Body of pancreas (tissue), 4 donors: ENCODE measurements at regions not wholly inside any gene's neighbourhood (a gene's known extent, or its start where the extent isn't known, plus 50 kb on each side); places are given as distances from the start of the nearest gene placed in this dataset.

Experiments used
- ATAC-seq: fragments of 150-250 bp; one replicate; pipeline ENCODE4 v1.9.1; 2016
- DNase-seq, 4 donors: peaks; one replicate each; pipeline ENCODE4 v3.0.0-alpha.2; 2019
- H3K27ac ChIP-seq, 4 donors: fragments of 200-600 bp; sonication (generic); 1 replicate in 3 of 4; 2 replicates in 1 of 4; pipeline versions ENCODE4 v1.5.1 to v1.6.1; 2016 to 2019; ENCODE audit warnings: mild to moderate bottlenecking in 1 of 4, mixed read lengths in 1 of 4, moderate library complexity in 1 of 4
- H3K27me3 ChIP-seq, 2 donors: fragments of 200-600 bp; sonication (generic); one replicate each; pipeline ENCODE4 v1.6.0; 2016; ENCODE audit warnings: mild to moderate bottlenecking in 1 of 2
- H3K36me3 ChIP-seq, 2 donors: fragments of 200-600 bp; sonication (generic); replicated peaks in 1 of 2; 2 replicates each; pipeline ENCODE4 v1.5.1; 2016; ENCODE audit warnings: low read depth in 2 of 2; ENCODE audit not compliant: insufficient read depth in 1 of 2
- H3K4me1 ChIP-seq: fragments of 200-600 bp; sonication (generic); one replicate; pipeline ENCODE4 v1.6.0; 2016
- H3K4me3 ChIP-seq, 2 donors: fragments of 200-600 bp; sonication (generic); 1 replicate in 1 of 2; 2 replicates in 1 of 2; pipeline ENCODE4 v1.5.1; 2016 to 2019
- H3K9me3 ChIP-seq, 3 donors: fragments of 200-600 bp; sonication (generic); 1 replicate in 2 of 3; 2 replicates in 1 of 3; pipeline ENCODE4 v1.5.1; 2016
- POLR2A ChIP-seq, 3 donors: fragments of 450-650 bp; IDR thresholded peaks; one replicate each; pipeline ENCODE4 v1.6.1; 2016; ENCODE audit warnings: antibody characterized with exemption in 3 of 3, mild to moderate bottlenecking in 2 of 3
- WGBS, 2 donors: methylation state at CpG; one replicate each; pipeline ENCODE4 v1.1.5; 2017; 5-methylcytosine and 5-hydroxymethylcytosine counted together
- intact Hi-C: fragments of 100-400 bp; cut with DNase I; formaldehyde crosslinking; loops from one replicate; pipeline ENCODE4 v1.15.1; 2023
- TF ChIP-seq, protein P1 (sequence below), 7 experiments: fragments of 450-650 bp in 4 of 7; fragments of 200-600 bp in 3 of 7; sonication (generic) in 3 of 7; IDR thresholded peaks; one replicate each; pipeline ENCODE4 v1.5.1; 2016 to 2019; ENCODE audit warnings: antibody characterized with exemption in 7 of 7

GRCh38 chr2:78011251-78011650 is 489.1 kb upstream of the LRRTM4 start:
- 66 to 67% methylated on average over 2 of the region's 2 CpGs for WGBS, 2 donors
- no peaks in the 10 kb centered on the region for H3K9me3 ChIP-seq
- no peak overlapping the region for H3K27ac ChIP-seq
- no peaks in the 10 kb centered on the region for H3K27me3 ChIP-seq
- intact Hi-C loops = no loop called here
- no peak for TF ChIP-seq POLR2A (IDR thresholded peaks at IDR 0.05)
- TF ChIP-seq, protein P1, sequence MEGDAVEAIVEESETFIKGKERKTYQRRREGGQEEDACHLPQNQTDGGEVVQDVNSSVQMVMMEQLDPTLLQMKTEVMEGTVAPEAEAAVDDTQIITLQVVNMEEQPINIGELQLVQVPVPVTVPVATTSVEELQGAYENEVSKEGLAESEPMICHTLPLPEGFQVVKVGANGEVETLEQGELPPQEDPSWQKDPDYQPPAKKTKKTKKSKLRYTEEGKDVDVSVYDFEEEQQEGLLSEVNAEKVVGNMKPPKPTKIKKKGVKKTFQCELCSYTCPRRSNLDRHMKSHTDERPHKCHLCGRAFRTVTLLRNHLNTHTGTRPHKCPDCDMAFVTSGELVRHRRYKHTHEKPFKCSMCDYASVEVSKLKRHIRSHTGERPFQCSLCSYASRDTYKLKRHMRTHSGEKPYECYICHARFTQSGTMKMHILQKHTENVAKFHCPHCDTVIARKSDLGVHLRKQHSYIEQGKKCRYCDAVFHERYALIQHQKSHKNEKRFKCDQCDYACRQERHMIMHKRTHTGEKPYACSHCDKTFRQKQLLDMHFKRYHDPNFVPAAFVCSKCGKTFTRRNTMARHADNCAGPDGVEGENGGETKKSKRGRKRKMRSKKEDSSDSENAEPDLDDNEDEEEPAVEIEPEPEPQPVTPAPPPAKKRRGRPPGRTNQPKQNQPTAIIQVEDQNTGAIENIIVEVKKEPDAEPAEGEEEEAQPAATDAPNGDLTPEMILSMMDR (IDR thresholded peaks at IDR 0.05) = no peak
- DNase-seq (no peak), ATAC-seq (no peak)
- no peaks in the 10 kb centered on the region for H3K4me1 ChIP-seq
- H3K4me3 ChIP-seq = no peak overlapping the region
- H3K36me3 ChIP-seq = no peaks in the 10 kb centered on the region

DNA sequence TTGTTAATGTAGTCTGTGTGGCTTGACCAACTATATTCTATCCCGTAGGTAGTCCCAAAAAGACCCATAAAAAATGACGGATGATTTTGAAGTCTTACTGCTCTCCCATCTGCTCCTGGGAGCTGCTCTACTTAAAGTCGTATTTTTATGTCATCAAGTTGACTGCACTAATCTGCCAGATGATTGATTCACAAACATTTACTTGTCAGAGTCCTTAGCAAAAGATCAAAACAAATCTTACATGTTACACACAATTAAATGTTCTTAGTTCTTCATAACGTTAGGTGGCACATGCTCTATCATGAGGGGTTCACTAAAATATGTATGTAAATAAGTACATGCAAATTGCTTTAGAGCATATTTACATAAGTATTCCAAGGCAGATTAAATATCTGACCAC is 498.3 kb upstream of the LRRTM4 start:
- Histone ChIP-seq H3K4me1 (no peaks in the 10 kb centered on the region), H3K36me3 (no peaks in the 10 kb centered on the region), H3K4me3 (no peak overlapping the region), H3K27me3 (no peaks in the 10 kb centered on the region), H3K9me3 (no peaks in the 10 kb centered on the region), H3K27ac (no peak overlapping the region)
- intact Hi-C loops = no loop called here
- WGBS, 2 donors = 45 to 47% methylated on average over 4 of the region's 4 CpGs
- DNase-seq = no peak
- TF ChIP-seq, protein P1 (IDR thresholded peaks at IDR 0.05) = no peak
- TF ChIP-seq POLR2A (IDR thresholded peaks at IDR 0.05) = no peak
- ATAC-seq = no peak

- no peak for ATAC-seq
- Histone ChIP-seq H3K4me1 (no peaks in the 10 kb centered on the region), H3K4me3 (no peak overlapping the region), H3K27ac (no peak overlapping the region), H3K36me3 (no peaks in the 10 kb centered on the region), H3K27me3 (no peaks in the 10 kb centered on the region), H3K9me3 (no peaks in the 10 kb centered on the region)
- no peak for TF ChIP-seq POLR2A (IDR thresholded peaks at IDR 0.05)
- TF ChIP-seq, protein P1 (IDR thresholded peaks at IDR 0.05) = no peak
- WGBS, 2 donors = 20 to 44% methylated on average over 1 of the region's 1 CpG
- no peak for DNase-seq
- intact Hi-C loops = no loop called here
Measured at GRCh38 chr2:78023356-78023755, 501.2 kb upstream of the LRRTM4 start.

GRCh38 chr2:78024996-78025395 is 502.8 kb upstream of the LRRTM4 start:
- WGBS, 2 donors = 72 to 73% methylated on average over 2 of the region's 2 CpGs
- no peaks in the 10 kb centered on the region for H3K36me3 ChIP-seq
- no peak for TF ChIP-seq POLR2A (IDR thresholded peaks at IDR 0.05)
- TF ChIP-seq, protein P1 (IDR thresholded peaks at IDR 0.05) = no peak
- no peak overlapping the region for H3K27ac ChIP-seq
- H3K4me1 ChIP-seq = no peaks in the 10 kb centered on the region
- ATAC-seq (no peak), DNase-seq (no peak)
- no peaks in the 10 kb centered on the region for H3K27me3 ChIP-seq
- no peak overlapping the region for H3K4me3 ChIP-seq
- intact Hi-C loops = no loop called here
- H3K9me3 ChIP-seq = no peaks in the 10 kb centered on the region

- Histone ChIP-seq H3K27ac (no peak overlapping the region), H3K4me3 (no peak overlapping the region), H3K9me3 (no peaks in the 10 kb centered on the region), H3K36me3 (no peaks in the 10 kb centered on the region), H3K27me3 (no peaks in the 10 kb centered on the region), H3K4me1 (no peaks in the 10 kb centered on the region)
- TF ChIP-seq, protein P1 (IDR thresholded peaks at IDR 0.05) = no peak
- no peak for TF ChIP-seq POLR2A (IDR thresholded peaks at IDR 0.05)
- WGBS, 2 donors = 46 to 48% methylated on average over 4 of the region's 4 CpGs
- DNase-seq = no peak
- ATAC-seq = no peak
- intact Hi-C loops = no loop called here
Measured at GRCh38 chr2:78029392-78029995, 507.3 kb upstream of the LRRTM4 start.
